GM19328 (cell line): ENCODE measurements at regions not wholly inside any gene's neighbourhood (a gene's known extent, or its start where the extent isn't known, plus 50 kb on each side); places are given as distances from the start of the nearest gene placed in this dataset.
"Not testable (repeated sequence)": the region's sequence is repeated elsewhere in the genome, so short reads cannot be mapped to it uniquely, and the experiment has no call there.

Experiments used
- ATAC-seq: cut with Tn5 transposase; IDR thresholded peaks from one replicate; pipeline ENCODE4 v1.9.1; 2021; ENCODE audit warnings: mild to moderate bottlenecking, moderate library complexity; ENCODE audit not compliant: unreplicated experiment

- peak; percentile 66 for ATAC-seq
Observed at GRCh38 chr6:140744659-140745320, 1370.3 kb upstream of the CITED2 start.

- no peak for ATAC-seq
Observed at GRCh38 chr6:140736231-140736630, 1361.8 kb upstream of the CITED2 start.

- ATAC-seq = no peak
Observed at GRCh38 chr6:140732991-140733390, 1358.5 kb upstream of the CITED2 start.

- ATAC-seq = no peak
Observed at GRCh38 chr6:140732155-140732554, 1357.7 kb upstream of the CITED2 start.

DNA sequence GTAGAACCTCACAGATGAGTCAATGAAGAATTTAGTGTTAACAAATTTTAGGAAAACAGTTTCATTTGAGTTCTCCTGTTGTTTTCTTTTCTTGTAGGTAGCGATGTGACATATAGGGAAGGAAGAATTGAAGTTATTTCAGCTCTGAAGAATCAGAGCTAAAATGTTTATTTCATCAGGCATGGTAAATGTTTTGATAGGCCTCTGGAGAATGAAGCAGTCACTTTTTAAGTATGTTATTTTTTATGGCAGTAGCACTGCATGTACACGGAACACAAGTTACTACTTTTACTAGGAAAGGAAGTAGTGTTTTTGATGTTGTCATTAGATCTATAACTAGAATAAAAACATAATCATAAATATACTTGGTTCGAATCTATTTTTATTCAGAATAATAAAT, 1357.3 kb upstream of the CITED2 start:
- no peak for ATAC-seq

DNA sequence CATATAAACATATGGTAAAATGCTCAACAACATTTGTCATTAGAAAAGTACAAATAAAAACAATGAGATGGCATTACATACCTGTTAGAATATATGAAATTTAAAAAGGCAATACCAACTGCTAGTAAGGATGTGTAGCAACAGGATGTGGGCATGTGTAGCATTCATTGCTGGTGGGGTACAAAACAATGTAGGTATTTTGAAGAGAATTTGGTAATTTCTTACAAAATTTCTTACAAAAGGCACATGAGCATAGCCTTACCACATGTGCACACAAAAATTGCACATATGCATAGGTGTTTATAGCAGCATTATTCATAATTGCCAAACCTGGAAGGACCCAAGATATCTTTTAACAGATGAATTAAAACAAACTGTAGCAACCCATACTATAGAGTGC, 1355.1 kb upstream of the CITED2 start:
- no peak for ATAC-seq

DNA sequence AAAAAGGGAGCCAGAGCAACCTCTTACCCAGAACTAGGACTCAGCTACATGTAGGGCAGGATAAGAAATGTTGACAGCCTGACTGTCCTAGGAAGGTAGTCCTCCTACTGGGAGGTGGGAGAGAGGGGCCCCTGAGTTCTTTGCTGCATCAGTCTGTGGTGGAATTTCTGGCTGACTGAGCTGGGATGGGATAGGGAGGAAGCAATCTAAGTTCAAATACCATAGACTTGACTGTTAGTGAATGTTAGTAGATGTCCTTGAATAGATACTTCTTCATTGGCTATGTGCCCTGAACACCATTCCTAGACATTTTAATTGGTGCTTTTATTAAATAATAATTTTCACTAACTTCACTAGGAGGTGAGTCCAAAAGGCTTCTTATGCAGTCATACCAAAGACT, 1343.6 kb upstream of the CITED2 start:
- no peak for ATAC-seq

- ATAC-seq = no peak
Observed at GRCh38 chr6:140713495-140713894, 1339.0 kb upstream of the CITED2 start.

DNA sequence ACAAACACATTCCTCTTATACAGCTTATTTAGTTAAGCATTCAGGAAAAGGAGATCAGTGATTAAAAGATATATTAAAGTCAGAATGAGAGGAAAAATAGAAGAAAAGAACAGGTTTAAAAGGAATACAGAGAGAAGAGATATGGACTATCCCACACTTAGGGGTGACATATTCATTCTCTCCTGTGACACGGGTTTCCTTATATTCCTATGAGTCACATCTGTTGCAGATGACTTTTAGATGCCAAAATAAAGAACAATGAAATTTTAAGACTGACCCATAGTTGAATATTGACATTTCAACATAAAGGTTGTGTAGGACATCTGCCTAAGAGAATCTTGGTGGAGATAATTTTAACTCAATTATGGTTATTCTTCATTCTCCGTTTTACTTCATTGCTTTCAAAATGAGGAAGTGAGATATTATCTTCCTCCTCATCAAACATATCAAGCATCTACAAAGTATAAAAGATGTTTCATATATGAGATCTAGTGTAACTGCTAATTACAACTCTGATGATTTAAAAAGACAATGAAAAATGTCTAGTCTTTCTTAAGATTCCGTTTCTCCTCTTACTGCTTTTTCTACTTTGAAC, 1336.7 kb upstream of the CITED2 start:
- ATAC-seq = no peak

DNA sequence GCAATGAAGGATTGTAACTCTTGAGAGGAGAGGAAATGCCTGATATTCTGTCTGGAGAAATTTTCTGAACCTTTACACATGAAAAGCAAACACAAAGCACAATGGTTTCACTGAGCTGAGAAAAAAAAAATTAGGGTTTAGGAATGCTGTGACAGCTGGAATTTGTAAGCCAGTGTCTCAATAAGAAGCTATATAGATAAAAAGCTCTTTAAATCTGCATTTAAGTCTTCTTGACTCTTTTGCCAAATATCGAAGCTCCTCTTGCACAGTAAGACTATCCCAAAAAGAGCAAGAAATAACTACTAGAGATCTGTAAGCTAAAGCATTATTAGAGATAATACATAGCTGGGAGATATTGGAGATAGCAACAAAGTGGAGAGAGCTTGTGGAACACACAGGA, 1334.0 kb upstream of the CITED2 start:
- no peak for ATAC-seq

DNA sequence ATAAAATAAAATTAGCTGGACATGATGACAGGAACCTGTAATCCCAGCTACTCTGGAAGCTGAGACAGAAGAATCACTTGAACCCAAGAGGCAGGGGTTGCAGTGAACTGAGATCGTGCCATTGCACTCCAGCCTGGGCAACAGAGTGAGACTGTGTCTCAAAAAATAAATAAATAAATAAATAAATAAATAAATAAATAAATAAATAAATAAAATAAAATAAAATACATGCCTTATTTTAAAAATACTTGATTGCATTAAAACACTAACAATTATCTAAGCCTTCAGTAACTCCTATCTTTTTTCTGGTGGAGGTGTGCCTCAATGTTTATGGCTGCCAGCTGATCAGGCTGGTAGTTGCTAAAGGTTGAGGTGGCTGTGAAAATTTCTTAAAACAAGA, 1329.6 kb upstream of the CITED2 start:
- ATAC-seq = not testable (repeated sequence)

DNA sequence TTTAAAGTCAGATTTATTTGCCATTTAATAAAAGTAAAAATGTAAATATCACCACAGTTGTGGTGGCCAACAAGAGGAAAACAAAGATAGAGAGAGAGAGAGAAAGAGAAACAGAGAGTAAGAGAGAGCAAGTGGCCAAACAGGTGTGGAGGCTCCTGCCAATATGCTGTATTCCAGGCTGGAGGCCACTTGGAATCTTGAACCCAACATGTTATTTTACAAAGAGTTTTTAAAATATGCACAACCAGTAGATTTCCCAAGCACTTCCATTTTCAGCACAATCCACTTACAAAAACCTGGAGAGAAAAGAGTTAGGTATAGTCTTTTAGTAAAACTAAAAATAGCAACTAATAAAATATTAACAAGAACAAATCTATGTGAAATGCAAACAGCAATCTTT, 1323.1 kb upstream of the CITED2 start:
- no peak for ATAC-seq

DNA sequence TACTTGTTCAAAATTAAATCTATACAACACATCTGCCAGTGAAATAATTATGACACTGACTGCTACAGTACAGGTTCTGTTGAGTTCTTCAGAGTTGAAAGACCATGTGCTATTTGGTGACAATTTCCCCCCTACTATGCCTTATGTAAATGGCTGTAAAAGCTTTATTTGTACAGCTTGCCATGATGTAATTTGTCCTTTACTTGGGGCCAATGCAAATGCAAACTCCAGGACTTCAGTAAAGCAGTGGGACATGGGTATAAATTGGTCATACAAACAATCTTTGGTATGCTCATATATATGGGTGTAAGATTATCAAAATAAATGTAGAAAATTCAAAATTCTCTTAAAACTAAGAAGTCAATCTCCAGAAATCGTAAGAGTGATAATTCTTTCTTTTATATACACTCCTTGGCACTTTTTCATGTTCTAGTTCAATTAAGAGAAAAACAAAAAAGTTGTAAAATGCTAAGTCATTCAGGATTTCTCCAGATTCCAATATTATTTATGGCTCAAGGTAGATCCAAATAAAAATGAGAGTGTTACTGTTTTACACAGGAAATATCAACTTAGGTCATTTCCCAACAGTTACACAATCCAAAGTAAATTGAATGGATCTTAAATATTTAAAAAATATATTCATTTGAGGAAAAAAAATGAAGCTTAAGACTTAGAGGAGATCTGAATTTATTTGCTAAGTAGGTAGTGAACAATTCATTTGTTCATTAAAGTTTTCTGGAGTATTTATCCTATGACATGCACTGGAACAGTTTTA, 1310.5 kb upstream of the CITED2 start:
- ATAC-seq = no peak

DNA sequence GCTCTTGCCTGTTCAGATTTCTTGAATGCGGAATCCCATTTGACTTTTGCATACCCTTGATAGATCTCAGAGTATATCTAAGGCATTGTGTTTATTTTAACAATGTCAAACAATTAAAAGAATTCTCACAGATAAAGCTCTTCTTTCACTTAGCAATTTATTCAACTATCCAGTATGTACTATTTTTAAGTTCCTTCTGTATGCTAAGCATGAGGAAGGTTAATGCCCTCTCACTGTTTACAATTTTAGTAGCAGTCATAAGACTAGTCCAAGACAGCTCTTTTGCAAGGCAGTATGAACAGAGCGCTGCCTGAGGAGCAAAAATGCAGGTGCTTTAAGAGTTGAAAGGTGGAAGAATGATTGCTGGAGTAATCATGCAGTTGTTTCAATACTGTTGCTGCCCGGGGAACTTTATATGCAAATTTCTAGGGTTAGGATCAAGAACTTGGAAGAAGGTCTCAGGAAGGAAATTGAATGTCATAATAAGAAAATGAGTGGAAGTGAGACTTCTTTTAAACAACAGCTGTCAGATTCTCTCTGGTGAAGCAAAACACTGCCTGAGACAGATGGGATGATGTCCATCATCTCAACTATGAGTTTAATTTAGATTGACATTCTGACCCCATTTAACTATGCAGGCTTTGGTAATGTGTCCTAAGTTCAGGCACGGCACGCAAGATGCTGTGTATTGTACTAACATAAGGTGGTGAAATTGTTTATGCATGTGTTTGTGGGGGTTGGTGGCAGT, 1303.5 kb upstream of the CITED2 start:
- ATAC-seq = no peak

DNA sequence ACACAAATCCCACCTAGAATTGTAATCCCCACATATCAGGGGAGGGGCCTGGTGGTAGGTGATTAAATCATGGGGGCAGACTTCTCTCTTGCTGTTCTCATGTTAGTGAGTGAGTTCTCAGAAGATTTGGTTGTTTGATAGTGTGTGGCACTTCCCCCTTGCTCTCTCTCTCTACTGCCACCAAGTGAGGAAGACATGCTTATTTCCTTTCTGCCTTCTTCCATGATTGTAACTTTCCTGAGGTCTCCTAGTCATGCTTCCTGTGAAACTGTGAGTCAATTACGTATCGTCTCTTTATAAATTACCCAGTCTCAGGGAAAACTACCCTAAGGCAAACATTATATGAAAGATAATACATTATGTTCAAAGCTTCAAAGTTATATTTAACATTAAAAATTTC, 1297.5 kb upstream of the CITED2 start:
- ATAC-seq = no peak

DNA sequence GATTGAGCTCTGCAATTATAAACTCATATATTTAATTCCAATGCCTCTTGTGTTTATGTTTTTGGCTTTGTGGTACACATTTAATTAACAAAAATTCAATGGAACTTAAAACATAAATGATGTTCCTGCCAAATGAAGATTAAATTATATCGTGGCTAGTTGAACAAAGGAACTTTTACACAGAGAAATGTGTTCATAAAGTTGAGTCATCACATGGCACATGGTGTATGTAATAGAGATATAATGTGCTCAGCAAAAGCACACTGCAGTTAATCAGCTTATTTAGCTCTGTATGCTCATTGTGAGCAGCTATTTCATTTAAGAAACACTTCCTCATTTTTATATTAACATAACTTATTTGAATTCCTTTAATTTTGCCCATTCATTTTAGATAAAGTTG, 1295.6 kb upstream of the CITED2 start:
- ATAC-seq = no peak

DNA sequence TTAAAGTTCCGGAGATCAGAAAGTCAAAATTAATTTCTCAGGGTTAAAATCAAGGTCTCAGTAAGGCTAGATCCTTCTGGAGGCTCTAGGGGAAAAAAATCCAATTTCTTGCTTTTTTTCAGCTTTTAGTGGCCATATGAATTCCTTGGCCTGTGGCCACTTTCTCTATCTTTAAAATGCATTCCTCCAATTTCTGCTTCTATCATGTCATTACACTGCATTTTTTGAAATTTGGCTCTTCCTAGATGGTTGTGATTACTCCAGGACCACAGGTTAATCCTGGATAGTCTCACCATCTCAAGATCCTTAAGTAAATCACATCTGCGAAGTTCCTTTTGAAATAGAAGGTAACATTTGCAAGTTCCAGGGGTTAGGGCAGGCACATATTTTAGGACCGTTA, 1294.9 kb upstream of the CITED2 start:
- ATAC-seq = no peak

- no peak for ATAC-seq
Observed at GRCh38 chr6:140663772-140664171, 1289.3 kb upstream of the CITED2 start.

DNA sequence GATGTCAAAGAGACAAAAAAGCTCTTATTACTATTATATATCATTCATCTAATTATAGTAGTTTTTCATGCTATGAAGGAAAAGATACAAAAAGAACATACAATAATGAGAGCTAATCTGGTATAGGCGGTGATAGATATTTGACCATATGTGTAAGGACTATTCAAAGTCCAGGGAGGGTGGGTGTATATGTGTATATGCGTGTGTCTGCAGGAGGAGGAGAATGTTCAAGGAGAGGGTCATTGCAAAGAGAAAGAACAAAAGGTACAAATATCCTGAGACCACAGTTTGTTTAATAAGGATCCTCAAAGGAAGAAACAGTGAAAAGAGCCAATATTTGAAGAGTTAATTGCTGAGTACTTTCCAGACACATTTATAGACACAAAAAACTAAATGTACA, 1288.6 kb upstream of the CITED2 start:
- ATAC-seq = no peak

DNA sequence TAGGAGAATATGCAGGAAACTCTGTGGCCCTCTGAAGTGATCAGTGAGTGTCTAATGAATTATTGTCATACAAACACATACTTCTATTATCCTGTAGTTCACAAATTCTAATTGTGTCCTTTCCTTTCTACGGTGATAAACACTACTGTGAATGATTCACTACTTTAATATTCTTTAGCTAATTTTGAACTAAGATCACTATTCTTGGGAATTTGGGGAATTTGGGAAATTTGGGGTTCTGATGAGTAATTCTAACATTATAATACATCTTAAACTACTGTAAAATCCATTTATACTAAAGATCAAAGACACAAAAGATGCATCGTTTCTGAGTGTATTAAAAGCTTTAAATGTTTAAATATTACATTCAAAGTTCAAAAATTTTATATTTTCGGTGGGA, 1287.2 kb upstream of the CITED2 start:
- ATAC-seq = no peak

DNA sequence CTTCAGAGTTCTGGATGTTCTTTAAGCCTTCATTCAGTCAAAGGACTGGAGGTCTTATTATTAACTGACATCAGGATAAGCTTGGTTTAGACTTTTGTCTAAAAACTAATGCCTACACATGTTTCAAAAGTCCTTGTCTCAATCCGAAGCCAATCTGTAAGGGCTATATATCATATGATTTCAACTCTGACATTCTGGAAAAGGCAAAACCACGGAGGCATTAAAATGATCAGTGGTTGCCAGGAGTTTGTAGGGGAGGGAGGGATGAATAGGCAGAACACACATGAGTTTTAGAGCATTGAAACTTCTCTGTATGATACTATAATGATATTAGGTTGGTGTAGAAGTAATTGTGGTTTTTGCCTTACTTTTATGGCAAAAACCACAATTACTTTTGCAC, 1285.8 kb upstream of the CITED2 start:
- no peak for ATAC-seq

GRCh38 chr6:140653972-140654371, 1279.5 kb upstream of the CITED2 start:
- ATAC-seq = no peak
